ENCODE measurements at regions not wholly inside any gene's neighbourhood (a gene's known extent, or its start where the extent isn't known, plus 50 kb on each side); places are given as distances from the start of the nearest gene placed in this dataset.
"Not testable (repeated sequence)": the region's sequence is repeated elsewhere in the genome, so short reads cannot be mapped to it uniquely, and the experiment has no call there.

DNA sequence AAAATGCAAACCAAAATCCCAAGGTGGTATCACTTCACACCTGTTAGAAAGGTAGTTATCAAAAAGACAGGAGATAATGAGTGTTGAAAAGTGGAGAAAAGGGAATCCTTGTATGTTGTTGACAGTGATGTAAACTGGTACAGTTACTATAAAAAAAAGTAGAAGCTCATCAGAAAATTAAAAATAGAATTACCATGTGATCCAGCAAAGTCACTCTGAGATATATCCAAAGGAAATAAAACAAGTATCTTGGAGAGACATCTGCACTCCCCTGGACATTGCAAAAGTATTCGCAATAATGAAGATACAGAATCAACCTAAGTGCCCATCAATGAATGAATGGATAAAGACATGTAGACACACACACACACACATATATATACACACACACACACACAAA lies 208.3 kb upstream of the PIEZO2 start:
- no peaks in the 10 kb centered on the region for H3K9me3 ChIP-seq
- no peak overlapping the region for H3K27ac ChIP-seq
- DNase-seq, result no peak
- H3K4me1 ChIP-seq, result no peaks in the 10 kb centered on the region
- H3K27me3 ChIP-seq, result no peaks in the 10 kb centered on the region
- TF ChIP-seq POLR2A (IDR thresholded peaks at IDR 0.05) (no peak), EP300 (IDR thresholded peaks at IDR 0.05) (no peak), POLR2AphosphoS5 (IDR thresholded peaks at IDR 0.05) (no peak)
- TF ChIP-seq, protein P1, sequence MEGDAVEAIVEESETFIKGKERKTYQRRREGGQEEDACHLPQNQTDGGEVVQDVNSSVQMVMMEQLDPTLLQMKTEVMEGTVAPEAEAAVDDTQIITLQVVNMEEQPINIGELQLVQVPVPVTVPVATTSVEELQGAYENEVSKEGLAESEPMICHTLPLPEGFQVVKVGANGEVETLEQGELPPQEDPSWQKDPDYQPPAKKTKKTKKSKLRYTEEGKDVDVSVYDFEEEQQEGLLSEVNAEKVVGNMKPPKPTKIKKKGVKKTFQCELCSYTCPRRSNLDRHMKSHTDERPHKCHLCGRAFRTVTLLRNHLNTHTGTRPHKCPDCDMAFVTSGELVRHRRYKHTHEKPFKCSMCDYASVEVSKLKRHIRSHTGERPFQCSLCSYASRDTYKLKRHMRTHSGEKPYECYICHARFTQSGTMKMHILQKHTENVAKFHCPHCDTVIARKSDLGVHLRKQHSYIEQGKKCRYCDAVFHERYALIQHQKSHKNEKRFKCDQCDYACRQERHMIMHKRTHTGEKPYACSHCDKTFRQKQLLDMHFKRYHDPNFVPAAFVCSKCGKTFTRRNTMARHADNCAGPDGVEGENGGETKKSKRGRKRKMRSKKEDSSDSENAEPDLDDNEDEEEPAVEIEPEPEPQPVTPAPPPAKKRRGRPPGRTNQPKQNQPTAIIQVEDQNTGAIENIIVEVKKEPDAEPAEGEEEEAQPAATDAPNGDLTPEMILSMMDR (IDR thresholded peaks at IDR 0.05), result no peak
- no peak overlapping the region for H3K4me3 ChIP-seq
- no peaks in the 10 kb centered on the region for H3K36me3 ChIP-seq
- intact Hi-C loops (cut with DNase I; ENCODE audit: low total_unique reads), result no loop called here
- 94 to 100% (median 95%) methylated on average over 1 of the region's 1 CpG for WGBS, 5 donors

GRCh38 chr18:11344576-11344975 lies 195.2 kb upstream of the PIEZO2 start:
- WGBS, 5 donors, result 81 to 93% (median 85%) methylated on average over 6 to 18 of the region's 18 CpGs
- intact Hi-C loops (cut with DNase I; ENCODE audit: low total_unique reads); H3K27me3 ChIP-seq; DNase-seq; H3K27ac ChIP-seq; H3K36me3 ChIP-seq; H3K4me1 ChIP-seq; H3K4me3 ChIP-seq: not testable (repeated sequence)
- H3K9me3 ChIP-seq, result peaks cover 0 to 48% (median 37%) of the 10 kb centered on the region in 4 donors

- Histone ChIP-seq H3K36me3 (no peaks in the 10 kb centered on the region), H3K4me1 (no peaks in the 10 kb centered on the region), H3K9me3 (peaks cover 0 to 36% (median 26%) of the 10 kb centered on the region in 4 donors), H3K4me3 (no peak overlapping the region), H3K27me3 (no peaks in the 10 kb centered on the region), H3K27ac (no peak overlapping the region)
- 76 to 86% (median 82%) methylated on average over 4 of the region's 4 CpGs for WGBS, 5 donors
- intact Hi-C loops (cut with DNase I; ENCODE audit: low total_unique reads), result no loop called here
- no peak for DNase-seq
- TF ChIP-seq, protein P1 (IDR thresholded peaks at IDR 0.05), result no peak
- TF ChIP-seq POLR2A (IDR thresholded peaks at IDR 0.05) (no peak), POLR2AphosphoS5 (IDR thresholded peaks at IDR 0.05) (no peak), EP300 (IDR thresholded peaks at IDR 0.05) (no peak)
Measured at GRCh38 chr18:11343096-11343495, 193.7 kb upstream of the PIEZO2 start.

- H3K4me1 ChIP-seq; H3K27ac ChIP-seq; H3K27me3 ChIP-seq; H3K4me3 ChIP-seq; intact Hi-C loops (cut with DNase I; ENCODE audit: low total_unique reads); H3K36me3 ChIP-seq; DNase-seq: not testable (repeated sequence)
- H3K9me3 ChIP-seq, result peaks cover 0 to 26% (median 20%) of the 10 kb centered on the region in 4 donors
- WGBS, 5 donors, result 75 to 90% (median 81%) methylated on average over 5 of the region's 5 CpGs
Measured at GRCh38 chr18:11342115-11342514, 192.7 kb upstream of the PIEZO2 start.

- Histone ChIP-seq H3K4me3 (no peak overlapping the region), H3K4me1 (no peaks in the 10 kb centered on the region), H3K27me3 (no peaks in the 10 kb centered on the region), H3K9me3 (peaks cover 0 to 23% (median 15%) of the 10 kb centered on the region in 4 donors), H3K27ac (no peak overlapping the region), H3K36me3 (no peaks in the 10 kb centered on the region)
- intact Hi-C loops (cut with DNase I; ENCODE audit: low total_unique reads), result no loop called here
- TF ChIP-seq, protein P1 (IDR thresholded peaks at IDR 0.05), result no peak
- no peak for TF ChIP-seq POLR2A (IDR thresholded peaks at IDR 0.05)
- peak in 1 of 2 donors; percentile 31 for DNase-seq
Measured at GRCh38 chr18:11339188-11339775, 189.9 kb upstream of the PIEZO2 start.
